HG02610 (cell line): ENCODE measurements at regions not wholly inside any gene's neighbourhood (a gene's known extent, or its start where the extent isn't known, plus 50 kb on each side); places are given as distances from the start of the nearest gene placed in this dataset.

Experiments used
- ATAC-seq: cut with Tn5 transposase; IDR thresholded peaks from one replicate; pipeline ENCODE4 v1.9.1; 2021; ENCODE audit warnings: mild to moderate bottlenecking, moderate library complexity; ENCODE audit not compliant: unreplicated experiment

DNA sequence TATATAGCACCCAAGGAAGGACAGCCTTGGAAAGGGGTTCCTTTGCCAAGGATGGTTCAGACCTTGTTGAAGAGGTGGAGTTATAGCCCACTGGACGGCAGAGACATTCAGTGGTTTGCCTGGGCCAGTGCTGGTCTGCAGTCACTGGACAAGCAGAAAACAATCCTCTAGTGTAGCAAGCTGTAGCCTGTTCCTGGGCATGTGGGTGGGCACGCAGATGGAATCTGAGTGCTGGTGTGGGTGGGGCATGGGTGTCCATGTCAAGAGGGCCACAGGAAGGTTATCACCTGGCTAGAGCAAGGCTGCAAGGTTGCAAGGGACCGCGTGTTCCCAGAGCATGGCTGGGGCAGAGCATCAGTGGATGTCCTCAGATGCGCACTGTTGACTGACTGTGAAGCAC is 244.7 kb downstream of the PTPRU start:
- ATAC-seq = no peak

DNA sequence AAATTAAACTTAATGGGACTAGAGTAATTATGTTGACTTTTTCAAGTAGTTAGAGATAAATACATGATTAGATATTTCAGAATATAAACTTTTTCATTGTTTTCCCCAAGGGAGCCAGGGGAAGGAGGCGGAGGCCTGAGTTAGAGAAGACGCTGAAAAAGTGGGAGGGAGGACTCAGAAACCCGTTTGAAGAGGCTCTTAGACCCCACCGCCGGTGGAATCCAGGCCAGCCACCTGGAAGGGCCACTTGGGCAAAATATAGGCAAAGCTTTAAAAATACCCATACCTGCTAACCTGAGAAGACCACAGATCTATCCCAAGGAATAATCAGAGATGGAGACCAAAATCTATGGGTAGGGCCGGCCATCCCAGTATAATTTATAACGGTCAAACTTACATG is 242.6 kb downstream of the PTPRU start:
- ATAC-seq = no peak

DNA sequence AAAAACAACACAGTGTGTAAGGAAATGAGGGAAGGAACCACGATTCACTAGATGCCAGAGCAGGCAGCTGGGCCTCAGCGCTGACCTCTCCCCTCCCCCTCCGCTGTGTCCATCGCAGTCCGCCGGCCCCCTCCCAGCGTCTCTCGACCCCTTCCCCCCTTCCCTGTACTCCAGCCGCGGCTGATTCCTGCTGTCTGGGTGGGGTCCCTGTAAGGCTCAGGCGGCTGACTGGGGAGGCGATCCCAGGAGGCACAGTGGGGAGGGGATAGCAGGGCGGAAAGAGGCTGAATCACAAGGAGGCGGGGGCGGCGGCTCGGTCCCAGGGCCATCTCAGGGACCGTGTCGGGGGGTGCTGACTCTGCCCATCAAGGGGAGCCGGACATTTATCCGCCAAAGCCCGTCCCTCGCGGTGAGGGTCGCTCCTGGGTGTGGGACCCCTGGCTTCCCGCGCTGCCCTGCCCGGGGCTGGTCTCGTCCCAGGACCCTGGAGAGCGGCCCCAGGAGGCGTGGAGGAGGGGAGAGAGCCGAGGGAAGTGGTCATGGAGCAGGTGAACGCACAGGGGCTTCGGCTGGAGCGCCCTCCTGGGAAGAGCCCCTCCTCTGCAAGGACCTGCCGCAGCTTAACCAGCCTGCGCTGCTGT is 241.9 kb downstream of the PTPRU start:
- no peak for ATAC-seq

DNA sequence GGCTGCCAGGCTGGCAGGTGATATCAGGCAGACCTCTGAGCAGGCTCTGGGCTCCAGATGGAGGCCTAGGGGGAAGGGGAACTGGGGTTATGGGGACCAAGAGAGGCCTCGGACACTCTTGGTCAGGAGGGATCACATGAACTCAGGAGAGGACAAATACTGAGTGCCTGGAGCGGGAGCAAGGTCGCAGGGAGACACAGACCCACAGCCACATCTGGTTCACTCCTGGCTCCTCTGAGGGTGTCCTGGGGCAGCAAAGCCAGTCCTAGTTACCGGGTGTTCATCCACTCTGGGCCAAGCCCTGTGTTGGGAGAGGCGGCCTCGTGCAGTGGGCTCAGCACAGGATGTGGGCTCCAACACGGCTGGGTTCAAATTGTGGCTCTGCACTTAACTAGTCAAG is 239.0 kb downstream of the PTPRU start:
- no peak for ATAC-seq

DNA sequence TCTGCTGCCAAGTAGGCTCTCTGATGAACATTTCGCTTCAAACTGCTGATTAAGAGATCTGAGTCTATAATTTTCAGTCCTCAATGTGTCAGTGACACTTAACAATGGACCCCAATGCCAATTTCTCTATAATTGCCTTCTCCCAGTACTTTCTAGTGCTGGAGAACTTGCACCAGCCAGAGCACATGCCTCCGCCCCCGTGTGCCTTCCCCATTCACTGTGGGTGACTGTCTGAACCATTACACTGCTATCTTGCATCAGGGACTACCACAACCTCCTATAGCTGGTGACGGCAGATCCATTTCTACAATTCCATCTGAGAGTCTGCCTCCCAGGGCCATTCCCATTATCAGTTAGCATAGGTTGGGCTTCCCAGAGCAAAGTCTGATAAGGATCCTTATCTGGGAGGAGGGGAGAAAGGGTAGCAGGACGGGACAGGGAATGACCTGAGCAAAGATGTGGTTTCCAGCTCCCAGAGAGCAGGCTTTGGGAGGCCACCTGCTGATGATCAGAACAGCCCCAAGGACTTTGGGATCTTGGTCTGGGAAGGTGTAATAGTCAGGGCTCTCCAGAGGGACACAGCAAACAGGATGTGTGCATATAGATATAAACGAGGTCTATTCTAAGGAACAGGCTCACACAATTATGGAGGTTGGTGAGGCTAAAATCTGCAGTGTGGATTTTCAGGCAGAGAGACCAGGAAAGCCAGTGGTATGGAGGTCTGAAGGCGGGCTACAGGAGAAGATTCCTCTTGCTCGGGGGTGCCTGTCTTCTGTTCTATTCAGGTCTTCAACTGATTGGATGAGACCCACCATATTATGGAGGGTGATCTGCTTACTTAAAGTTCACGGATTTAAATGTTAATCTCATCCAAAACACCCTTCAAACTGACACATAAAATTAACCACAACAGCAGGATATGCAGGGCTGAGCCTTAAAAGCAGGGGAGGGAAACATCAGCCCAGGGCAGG is 238.2 kb downstream of the PTPRU start:
- no peak for ATAC-seq

DNA sequence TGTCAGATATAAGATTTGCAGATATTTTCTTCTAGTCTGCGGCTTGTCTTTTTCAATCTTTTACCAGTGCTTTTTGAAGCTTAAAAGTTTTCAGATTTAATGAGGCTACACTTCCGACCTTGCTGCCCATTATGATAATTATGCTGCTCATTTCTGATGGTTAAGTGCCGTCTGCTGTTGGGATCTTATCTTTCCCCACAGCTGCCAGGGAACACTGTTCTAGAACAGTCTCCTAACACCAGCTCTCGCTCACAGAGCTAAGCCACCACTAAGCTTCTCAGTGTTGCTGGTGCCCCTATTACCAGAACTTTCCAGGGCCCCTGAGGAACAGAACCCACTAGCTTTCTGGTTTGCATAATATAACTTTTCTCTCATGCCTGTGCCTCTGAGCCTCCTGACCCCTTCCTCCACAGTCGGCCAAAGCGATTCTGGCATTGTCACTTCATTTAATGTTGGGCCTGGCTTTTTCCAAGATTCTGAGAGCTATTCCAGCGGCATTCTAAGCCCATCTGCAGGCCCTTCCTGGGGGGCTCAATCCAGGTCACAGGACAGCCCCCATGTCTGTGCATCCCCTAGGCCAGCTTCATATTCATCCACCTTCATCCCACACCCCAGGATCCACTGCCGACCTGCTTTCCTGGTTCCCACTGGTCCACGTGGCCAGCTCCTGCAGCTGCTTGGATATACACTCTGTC is 237.0 kb downstream of the PTPRU start:
- no peak for ATAC-seq

DNA sequence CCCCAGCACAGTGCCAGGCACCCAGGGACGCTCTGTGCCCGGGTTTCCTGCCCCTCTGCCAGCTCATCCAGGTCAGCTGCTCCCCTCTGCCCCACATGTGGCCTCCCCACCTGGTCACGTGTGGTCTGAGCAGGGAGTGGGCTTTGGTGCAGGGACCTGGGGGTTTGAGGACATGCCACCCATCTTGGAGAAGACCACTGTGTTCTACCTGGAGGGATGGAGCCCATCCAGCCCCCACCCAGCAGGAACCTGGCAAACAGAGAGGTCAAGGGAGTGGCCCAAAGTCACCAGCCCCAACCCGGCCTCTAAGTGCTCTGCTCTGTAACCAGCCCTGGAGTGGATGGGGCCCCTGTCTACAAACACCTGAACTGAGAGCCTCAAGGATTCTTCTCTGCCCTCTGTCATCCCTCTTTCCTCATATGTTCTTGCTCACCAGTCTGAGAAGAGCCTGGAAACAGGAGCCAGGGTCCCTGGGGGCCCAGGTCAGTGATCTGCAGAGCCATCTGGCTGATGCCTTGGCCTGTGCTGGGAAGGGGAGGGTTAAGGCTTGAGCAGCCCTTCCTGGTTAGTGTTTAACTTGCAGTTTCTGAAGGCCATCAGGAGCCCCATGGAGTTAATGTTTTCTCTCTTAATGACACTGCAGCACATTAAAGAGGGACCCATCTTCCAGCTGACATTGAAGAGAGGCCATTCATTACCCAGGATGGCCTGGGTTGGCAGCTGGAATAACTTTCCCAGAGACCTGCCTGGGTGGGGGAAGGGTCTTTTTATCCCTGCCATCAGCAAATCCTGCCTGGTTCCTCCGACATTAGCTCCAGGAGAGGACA is 235.4 kb downstream of the PTPRU start:
- ATAC-seq = no peak

DNA sequence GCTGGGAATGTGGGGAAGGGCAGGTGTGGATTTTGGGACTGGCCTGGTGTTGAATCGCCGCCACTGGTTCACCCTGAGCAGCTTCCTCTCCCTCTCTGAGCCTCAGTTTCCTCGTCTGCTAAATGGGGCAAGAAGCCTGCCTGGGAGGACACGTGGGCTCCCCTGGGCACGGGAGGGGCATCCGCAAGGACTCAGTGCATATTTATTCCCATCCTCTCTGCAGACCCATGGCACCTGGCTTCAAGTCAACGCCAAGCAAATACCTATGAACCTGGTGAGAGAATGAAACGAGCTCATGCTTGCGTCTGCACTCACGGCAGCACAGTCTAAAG is 234.4 kb downstream of the PTPRU start:
- ATAC-seq = no peak

DNA sequence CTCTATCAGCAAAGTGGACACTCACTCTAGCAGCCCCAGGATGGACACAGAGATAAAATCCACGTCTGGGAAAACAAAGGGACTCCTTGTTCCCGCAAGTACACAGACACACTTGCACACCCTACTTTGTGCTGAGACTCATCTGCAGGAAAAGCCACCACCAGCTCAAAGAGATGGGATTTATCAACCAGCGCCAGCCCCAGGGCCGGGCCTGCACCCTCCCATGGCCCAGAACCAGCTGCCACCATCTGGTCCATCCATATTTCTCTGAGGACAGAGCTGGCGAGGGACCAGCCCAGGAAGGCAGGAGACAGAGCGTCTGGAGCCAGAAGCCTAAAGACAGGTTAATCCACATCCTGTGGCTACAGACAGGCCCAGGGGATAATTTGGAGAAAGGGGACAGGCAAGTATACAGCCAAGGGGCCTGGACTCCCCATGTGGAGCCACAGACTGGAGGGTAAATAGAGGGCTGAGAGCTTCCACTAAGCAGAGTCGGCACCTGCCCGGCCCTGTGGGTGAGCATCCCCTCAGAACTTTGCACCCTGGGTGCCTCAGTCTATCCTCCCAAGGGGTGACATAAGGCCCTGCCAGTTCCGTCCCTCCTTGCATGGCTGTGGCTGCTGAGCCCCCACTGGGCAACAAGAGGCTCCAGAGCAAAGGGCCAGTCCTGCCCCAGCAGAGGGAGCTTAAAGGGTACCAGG is 233.9 kb downstream of the PTPRU start:
- no peak for ATAC-seq

DNA sequence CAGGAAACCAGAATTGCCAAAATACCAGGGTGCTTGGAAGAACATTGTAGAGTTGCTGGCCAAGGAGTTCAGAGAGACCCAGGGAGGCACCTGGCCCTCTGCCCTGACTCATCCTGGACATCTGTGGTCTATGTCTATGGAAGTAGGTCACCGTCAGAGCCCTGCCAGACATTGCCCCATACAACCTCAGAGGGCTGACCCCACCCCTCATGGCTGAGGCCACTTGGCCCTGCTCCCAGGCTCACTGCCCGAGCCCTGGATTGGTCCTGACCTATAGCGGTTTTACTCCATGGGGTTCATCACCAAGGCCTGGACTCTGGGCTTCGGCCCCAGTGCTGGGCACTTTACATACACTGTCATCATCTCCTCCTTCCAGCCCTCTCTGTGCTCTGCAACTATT is 233.1 kb downstream of the PTPRU start:
- no peak for ATAC-seq

DNA sequence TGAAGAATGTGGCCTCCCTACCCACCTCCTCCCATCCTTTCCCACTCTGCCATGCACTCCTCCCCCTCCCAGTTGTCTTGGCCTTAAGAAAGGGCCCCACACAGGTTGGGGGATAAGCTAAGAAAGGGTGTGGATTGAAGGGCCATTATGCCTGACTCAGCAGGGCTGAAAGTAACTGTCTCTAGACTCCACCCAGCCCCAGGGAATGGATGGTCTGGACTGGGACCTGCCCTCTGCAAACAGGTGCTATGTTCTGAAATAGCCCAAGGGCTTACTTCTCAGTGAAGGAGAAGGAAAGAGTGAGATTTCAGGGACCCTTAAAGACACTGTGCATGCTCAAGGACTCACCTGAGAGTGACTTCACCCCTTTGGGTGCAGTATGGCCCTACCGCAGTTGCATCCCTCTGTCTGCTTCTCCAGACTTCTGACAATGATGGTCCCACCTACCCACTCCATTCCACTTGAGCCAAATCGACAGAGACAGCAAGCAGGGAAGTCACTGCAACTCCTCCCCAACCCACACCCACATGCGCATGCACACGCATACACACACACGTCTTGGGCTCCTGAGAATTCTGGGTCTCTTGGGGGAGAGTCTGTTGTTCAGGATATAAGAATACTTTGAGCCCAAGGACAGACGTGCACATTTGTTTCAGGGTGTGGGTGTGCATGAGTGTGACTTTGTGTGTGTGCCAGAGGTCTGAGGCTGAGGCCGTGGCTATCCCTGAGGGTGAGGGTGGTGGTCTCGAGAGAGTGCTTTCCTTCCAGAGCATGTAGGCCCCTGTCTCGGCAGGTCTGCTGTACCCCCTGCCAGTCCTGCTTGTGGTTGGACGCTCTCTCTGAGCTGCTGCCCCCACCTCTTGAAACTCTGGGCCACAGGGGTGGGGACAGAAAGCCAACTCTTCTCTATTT is 231.9 kb downstream of the PTPRU start:
- ATAC-seq = no peak

DNA sequence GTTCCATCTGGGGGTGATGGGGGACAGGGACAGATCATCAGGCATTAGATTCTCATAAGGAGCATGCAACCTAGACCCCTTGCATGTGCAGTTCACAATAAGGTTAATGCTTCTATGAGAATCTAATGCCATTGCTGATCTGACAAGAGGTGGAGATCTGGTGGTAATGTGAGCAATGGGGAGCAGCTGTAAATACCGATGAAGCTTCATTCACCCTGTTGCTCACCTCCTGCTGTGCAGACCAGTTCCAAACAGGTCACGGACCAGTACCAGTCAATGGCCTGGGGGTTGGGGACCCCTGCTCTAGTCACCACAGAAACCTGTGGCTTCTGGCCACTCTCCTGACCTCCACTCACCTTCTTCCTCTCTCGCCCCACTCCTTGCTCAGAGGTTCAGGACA is 229.9 kb downstream of the PTPRU start:
- ATAC-seq = no peak

DNA sequence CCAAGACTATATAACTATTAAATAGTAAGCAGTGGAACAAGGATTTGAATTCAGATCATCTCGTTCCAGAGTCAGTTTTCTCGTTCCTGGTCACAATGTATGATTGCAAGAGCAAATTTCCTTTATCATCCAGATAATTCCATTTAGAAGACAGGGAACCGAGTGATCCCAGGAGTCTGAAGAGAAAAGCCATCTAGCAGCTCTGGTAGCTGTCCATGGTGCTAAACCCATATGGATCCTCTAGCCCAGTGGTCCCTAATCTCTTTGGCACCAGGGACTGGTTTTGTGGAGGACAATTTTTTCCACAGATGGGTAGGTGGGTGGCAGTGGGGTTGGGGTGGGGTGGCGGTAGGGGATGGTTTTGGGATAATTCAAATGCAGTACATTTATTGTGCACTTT is 229.4 kb downstream of the PTPRU start:
- ATAC-seq = no peak

DNA sequence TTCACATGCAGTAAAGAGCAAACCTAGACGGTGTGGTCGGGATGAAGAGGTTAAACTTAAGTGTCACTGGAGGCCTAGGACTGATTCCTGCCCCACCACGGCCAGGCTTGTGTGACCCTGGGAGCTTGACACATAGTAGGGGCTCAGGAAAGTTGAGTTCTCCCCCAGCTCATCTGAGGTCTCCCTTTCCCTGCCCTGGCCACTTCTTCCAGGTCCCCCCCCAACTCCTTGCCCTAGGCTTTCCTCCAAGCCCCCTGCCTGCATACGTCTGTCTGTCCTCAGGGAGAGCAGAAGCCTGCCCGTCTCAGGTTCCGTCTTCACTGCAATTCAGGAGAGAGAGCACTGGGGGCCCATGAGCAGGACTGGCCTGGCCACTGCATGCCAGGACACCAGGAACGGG is 225.8 kb downstream of the PTPRU start:
- ATAC-seq = no peak

DNA sequence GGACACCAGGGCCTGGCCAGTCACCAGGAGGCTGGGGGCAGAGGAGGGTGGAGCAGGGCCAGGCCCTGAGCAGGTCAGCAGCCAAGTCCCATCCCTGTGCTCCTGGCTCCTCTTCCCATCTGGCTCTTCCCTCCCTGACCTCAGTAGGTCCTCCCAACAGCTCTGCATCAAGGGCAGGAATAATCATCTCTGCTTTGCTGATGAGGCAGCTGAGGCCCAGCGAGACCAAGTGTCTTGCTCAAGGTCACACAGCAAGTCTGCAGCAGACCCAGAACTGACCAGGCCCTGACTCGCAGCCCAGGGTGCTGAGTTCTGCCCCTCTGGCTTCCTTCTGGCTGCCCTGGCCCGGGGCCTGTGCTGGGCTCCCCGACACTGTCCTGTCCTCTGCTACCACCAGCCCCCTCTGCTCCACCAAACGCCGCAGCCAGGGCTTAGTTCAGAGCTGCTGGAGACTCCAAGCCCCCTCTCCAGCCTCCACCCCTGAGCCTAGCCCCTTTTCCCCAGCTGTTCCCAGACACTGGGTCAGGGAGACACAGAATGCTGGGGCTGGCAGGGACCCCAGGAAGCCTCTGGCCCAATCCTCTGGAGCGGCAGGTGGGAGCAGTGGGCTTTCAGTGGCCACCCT is 224.9 kb downstream of the PTPRU start:
- no peak for ATAC-seq

DNA sequence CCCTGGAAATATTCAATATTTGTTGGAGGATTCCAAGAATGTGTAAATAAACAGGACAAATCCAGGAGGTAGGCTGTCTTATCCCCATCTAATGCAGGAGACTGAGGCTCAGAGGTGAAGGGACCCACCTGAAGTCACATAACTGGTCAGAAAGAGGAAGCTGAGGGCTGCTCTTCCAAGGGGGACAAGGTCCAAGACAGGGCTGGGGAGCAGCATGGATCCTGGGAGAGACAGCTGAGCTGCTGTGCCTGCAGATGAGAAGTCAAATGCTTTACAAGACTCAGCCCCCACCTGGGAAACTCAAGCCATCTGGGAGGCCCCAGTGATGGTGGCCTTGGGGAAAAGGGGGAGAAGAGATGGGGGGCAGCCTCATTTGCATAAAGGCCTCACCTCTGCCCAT is 224.4 kb downstream of the PTPRU start:
- ATAC-seq = no peak

DNA sequence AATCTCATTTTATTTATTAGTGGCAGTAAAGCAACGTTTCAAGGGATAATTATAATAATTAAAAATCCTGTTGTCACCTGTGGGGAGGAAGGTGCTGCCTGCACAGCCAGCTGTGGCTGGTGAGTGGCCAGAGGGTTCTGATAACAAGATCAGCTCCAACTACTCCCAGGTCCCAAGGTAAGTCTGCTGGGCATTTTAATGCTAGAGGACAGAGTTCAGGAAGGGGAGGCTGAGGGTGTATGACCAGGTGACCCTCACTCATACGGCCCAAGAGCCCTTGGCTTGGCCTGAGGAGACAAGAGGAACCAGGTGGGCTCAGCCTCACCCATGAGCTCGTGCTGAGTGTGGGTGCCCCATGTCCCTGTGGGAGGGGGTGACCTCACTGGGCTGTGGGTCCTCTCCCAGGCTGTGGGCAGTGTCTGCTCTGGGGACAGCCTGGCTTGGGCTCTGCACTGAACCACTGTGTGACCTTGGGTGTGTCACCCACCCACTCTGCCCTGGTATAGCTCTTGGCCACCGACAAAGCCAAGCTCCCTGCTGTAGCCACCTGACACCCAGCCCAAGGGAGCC is 223.8 kb downstream of the PTPRU start:
- no peak for ATAC-seq

DNA sequence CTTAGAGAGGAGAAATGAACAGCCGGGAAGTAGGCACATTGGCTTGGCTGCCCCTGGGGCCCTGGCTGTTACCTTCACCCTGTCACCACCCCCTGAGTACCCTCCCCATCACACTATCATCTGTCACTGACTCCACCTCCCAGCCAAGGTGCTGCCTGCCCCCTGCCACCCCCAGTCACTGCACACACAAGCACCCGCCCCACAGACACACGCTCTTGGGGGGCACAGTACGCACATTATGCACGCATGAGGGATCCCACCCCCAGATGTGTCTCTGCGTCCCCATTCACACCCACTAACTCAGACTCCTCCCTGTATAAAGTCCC is 223.3 kb downstream of the PTPRU start:
- ATAC-seq = no peak
